GM12801 (cell line): ENCODE measurements at regions not wholly inside any gene's neighbourhood (a gene's known extent, or its start where the extent isn't known, plus 50 kb on each side); places are given as distances from the start of the nearest gene placed in this dataset.

Source experiments
- CTCF ChIP-seq: IDR thresholded peaks from one replicate; pipeline ENCODE4 v1.5.1; 2011; ENCODE audit warnings: control low read depth; ENCODE audit not compliant: insufficient read length; ENCODE audit errors: extremely low read depth

- TF ChIP-seq CTCF: no peak
Observed at GRCh38 chr18:46297124-46297523, 192.9 kb downstream of the HAUS1 start.

- no peak for TF ChIP-seq CTCF
Observed at GRCh38 chr18:46297621-46298020, 193.4 kb downstream of the HAUS1 start.

GRCh38 chr18:46298511-46298910 lies 194.3 kb downstream of the HAUS1 start:
- TF ChIP-seq CTCF: no peak

GRCh38 chr18:46299465-46300008 lies 195.4 kb downstream of the HAUS1 start:
- TF ChIP-seq CTCF: no peak

GRCh38 chr18:46301081-46301480 lies 196.9 kb downstream of the HAUS1 start:
- no peak for TF ChIP-seq CTCF

GRCh38 chr18:46301571-46301970 lies 197.4 kb downstream of the HAUS1 start:
- no peak for TF ChIP-seq CTCF

- TF ChIP-seq CTCF: no peak
Observed at GRCh38 chr18:46302528-46303485, 198.6 kb downstream of the HAUS1 start.
